ENCODE measurements at regions not wholly inside any gene's neighbourhood (a gene's known extent, or its start where the extent isn't known, plus 50 kb on each side); places are given as distances from the start of the nearest gene placed in this dataset.
A peak's percentile ranks its signal among the peaks of the same experiment; 100 is the strongest.

DNA sequence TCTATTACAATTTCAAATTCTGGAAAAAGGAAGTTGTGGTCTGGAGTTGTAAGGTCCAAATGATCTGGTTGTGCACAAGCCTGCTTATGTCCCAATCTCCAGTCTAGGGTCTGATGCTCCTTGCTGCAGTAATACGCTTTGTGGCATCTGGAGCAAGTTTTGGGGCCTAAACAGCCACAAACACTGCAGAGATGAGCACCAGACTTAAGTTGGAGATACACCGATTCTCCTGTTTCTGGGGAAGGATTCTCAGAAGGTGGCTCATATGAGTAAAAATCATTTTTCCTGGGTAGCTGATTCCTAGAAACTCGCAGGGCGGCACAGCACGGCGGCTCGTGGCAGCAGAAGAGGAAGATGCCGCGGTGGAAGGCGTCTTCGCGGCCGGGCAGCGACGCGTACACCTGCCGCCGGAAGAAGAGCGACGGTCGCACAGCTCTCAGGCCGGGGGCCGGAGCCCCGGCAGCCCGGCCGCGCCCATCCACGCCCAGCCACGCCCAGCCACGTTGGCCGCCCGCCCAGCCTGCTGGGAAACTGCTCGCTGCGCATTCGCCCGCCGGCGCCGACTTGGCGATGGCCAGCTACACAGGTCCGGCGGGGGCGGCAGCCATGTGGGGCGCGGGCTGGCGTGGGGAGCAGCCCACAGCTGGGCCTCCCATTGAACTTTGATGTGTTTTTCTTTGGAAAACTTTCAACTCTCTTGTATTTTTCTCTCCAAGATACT, 129.0 kb downstream of the ASCL4 start:
- CTCF ChIA-PET = no interaction called here
- no peak for TF ChIP-seq CTCF (IDR thresholded peaks at IDR 0.05; ENCODE audit: low read depth, low read length)
- POLR2A ChIA-PET = no interaction called here

GRCh38 chr12:107906707-107907106, 132.2 kb downstream of the ASCL4 start:
- no peak overlapping the region for H3K27ac ChIP-seq (ENCODE audit: low read depth, low read length)
- no peak for DNase-seq (ENCODE audit: low read depth, low spot score)
- POLR2A ChIA-PET = no interaction called here
- CTCF ChIA-PET = interaction anchor here (0.6 kb wide), 1 partner anchor 13 kb away, joined by 3 read pairs; no protein-coding TSS in a partner anchor
- peaks cover 7% of the 10 kb centered on the region for H3K27me3 ChIP-seq (ENCODE audit: control insufficient read depth, insufficient read depth, low read length)
- TF ChIP-seq CTCF (IDR thresholded peaks at IDR 0.05; ENCODE audit: low read depth, low read length) = no peak
- no peak overlapping the region for H3K4me3 ChIP-seq (ENCODE audit: low read depth, low read length)
- H3K9me3 ChIP-seq (ENCODE audit: control insufficient read depth, insufficient read depth, low read length) = no peaks in the 10 kb centered on the region; the same call in 1 of the 2 replicates

More for the DNA sequence above, 129.0 kb downstream of the ASCL4 start:
- no peak for DNase-seq (ENCODE audit: low read depth, low spot score)
- Histone ChIP-seq H3K27me3 (ENCODE audit: control insufficient read depth, insufficient read depth, low read length) (peaks cover 7% of the 10 kb centered on the region), H3K9me3 (ENCODE audit: control insufficient read depth, insufficient read depth, low read length) (no peaks in the 10 kb centered on the region; the same call in 1 of the 2 replicates), H3K27ac (ENCODE audit: low read depth, low read length) (no peak overlapping the region), H3K4me3 (ENCODE audit: low read depth, low read length) (no peak overlapping the region)

DNA sequence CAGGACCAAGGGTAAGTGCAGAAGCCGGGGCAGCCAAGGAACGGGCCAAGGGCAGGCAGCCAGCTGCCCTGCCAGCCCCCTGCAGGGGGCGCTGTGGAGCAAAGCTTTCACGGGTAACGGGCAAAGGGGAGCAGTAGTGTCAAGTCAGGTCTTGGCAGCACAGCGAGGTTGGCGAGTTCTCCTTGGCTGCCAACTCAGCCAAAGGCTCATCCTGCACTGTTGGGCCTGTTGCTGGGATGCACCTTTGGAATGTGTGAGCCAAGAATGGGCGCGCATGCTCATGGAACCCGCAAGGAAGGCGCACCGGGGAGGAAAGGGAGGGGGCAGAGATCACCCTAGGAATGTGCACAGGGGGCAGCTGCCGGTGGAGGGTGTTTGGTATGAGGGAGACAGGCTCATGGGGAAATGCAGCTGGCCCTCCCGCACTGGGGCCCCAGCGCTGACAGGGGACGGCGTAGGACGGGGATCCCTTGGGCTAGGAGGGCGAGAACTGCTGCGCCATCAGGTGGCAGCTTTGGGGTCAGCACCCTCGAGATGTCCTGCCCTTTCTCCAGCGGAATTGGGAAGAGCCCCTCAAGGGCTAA, 138.0 kb downstream of the ASCL4 start:
- TF ChIP-seq CTCF (IDR thresholded peaks at IDR 0.05; ENCODE audit: low read depth, low read length) = peak; percentile 32
- Histone ChIP-seq H3K27ac (ENCODE audit: low read depth, low read length) (no peak overlapping the region), H3K4me3 (ENCODE audit: low read depth, low read length) (no peak overlapping the region), H3K27me3 (ENCODE audit: control insufficient read depth, insufficient read depth, low read length) (no peaks in the 10 kb centered on the region), H3K9me3 (ENCODE audit: control insufficient read depth, insufficient read depth, low read length) (no peaks in the 10 kb centered on the region; the same call in 1 of the 2 replicates)
- no peak for DNase-seq (ENCODE audit: low read depth, low spot score)
- CTCF ChIA-PET = no interaction called here
- POLR2A ChIA-PET = no interaction called here

DNA sequence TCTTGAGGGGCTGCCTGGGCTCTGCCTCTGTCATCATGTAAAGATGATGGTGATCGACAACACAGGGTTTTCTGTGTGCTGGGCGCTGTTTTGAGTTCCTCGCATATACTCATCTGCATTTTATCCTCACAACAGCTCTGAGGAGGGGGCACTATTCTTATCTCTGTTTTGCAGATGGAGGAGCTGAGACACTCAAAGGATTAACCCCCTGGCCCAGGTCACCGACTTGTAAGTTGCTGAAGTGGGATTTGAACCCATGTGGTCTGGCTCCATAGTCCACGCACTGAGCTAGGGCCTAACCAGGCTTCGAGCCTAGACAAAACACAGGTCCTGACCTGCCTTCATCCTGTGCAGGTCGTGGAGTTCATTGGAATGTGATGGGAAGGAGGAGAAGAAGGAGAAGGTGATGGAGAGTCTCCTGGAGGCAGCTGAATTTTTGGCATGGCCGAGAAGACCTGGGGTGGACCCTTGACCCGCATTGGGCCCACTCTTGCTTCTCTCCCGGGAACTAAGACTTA, 140.0 kb downstream of the ASCL4 start:
- no peaks in the 10 kb centered on the region; the same call in 1 of the 2 replicates for H3K9me3 ChIP-seq (ENCODE audit: control insufficient read depth, insufficient read depth, low read length)
- CTCF ChIA-PET = no interaction called here
- TF ChIP-seq CTCF (IDR thresholded peaks at IDR 0.05; ENCODE audit: low read depth, low read length) = no peak
- POLR2A ChIA-PET = no interaction called here
- DNase-seq (ENCODE audit: low read depth, low spot score) = no peak
- H3K27me3 ChIP-seq (ENCODE audit: control insufficient read depth, insufficient read depth, low read length) = no peaks in the 10 kb centered on the region
- no peak overlapping the region for H3K4me3 ChIP-seq (ENCODE audit: low read depth, low read length)
- no peak overlapping the region for H3K27ac ChIP-seq (ENCODE audit: low read depth, low read length)

Data from AG04450 (cell line).